ENCODE measurements at regions not wholly inside any gene's neighbourhood (a gene's known extent, or its start where the extent isn't known, plus 50 kb on each side); places are given as distances from the start of the nearest gene placed in this dataset.

DNA sequence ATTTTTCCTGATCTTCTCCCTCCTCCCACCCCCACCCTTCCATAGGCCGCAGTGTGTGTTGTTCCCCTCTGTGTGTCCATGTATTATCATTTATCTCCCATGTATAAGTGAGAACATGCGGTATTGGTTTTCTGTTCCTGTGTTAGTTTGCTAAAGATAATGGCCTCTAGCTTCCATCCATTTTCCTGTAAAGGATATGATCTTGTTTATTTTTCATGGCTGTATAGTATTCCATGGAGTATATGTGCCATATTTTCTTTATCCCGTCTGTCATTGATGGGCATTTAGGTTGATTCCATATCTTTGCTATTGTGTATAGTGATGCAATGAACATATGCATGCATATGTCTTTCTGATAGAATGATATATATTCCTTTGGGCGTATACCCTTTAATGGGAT lies 173.3 kb upstream of the NAALADL2 start:
- H3K4me3 ChIP-seq (replicated peaks; ENCODE audit: low read depth, low read length): no peak overlapping the region
- DNase-seq (ENCODE audit: low read depth): no peak
- TF ChIP-seq, protein P1, sequence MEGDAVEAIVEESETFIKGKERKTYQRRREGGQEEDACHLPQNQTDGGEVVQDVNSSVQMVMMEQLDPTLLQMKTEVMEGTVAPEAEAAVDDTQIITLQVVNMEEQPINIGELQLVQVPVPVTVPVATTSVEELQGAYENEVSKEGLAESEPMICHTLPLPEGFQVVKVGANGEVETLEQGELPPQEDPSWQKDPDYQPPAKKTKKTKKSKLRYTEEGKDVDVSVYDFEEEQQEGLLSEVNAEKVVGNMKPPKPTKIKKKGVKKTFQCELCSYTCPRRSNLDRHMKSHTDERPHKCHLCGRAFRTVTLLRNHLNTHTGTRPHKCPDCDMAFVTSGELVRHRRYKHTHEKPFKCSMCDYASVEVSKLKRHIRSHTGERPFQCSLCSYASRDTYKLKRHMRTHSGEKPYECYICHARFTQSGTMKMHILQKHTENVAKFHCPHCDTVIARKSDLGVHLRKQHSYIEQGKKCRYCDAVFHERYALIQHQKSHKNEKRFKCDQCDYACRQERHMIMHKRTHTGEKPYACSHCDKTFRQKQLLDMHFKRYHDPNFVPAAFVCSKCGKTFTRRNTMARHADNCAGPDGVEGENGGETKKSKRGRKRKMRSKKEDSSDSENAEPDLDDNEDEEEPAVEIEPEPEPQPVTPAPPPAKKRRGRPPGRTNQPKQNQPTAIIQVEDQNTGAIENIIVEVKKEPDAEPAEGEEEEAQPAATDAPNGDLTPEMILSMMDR (IDR thresholded peaks at IDR 0.05; ENCODE audit: low read length, missing control alignments): no peak

DNA sequence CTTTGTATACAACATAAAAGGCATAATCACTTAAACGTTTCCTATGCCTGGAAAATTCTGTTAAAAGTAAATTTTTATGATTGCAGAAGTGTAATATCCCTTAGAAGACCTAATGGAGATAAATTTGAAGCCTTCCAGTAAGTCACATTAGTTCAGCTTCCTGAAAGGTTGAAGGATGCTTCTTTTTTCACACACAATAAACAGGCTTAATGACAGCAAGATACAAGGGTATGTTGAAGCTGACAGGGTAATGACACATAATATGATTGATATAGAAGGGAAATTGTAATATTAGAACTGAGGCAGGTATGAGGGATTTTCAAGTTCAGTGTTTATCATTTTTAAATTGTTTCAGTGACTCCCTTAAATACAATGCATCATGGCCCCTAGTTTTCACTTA lies 161.8 kb upstream of the NAALADL2 start:
- TF ChIP-seq, protein P1 (IDR thresholded peaks at IDR 0.05; ENCODE audit: low read length, missing control alignments): no peak
- DNase-seq (ENCODE audit: low read depth): no peak

DNA sequence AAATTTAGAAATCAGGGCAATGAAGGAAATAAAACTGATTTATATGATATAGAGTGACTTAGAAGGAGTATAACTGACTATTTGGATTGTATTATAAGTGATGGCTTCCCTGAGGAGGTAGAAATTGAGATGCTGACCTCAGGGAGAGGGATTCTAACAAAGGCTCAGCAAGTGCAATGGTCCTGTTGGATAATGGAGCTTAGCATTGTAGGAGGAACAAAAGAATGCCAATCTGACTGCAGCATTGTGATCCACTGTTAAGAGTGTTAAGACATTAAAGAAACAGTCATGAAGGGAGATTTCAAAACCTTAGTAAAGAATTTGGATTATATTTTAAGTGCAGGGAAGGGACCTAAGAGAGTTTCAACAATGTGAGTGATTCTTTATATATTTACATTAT lies 158.4 kb upstream of the NAALADL2 start:
- DNase-seq (ENCODE audit: low read depth): no peak
- TF ChIP-seq, protein P1 (IDR thresholded peaks at IDR 0.05; ENCODE audit: low read length, missing control alignments): no peak
- no peak overlapping the region for H3K4me3 ChIP-seq (replicated peaks; ENCODE audit: low read depth, low read length)

More for the DNA sequence above, 161.8 kb upstream of the NAALADL2 start:
- H3K4me3 ChIP-seq (replicated peaks; ENCODE audit: low read depth, low read length): no peak overlapping the region

DNA sequence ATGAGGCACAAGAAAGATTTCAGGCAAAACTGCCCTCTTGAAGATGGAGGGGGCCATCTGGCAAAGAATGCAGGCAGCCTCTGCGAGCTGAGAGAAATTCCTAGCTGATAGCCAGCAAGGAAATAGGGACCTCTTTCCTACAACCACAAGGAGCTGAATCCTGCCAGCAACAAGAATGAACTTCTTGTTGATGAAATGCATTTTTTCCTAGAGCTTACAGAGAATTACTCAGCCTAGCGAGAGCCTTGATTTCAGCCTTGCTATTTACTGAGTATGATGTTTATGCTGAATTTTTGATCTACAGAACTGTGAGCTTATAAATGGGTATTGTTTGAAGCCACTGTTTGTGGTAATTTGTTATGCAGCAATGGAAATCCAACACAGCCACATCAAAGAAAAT lies 148.5 kb upstream of the NAALADL2 start:
- DNase-seq (ENCODE audit: low read depth): peak; percentile 22
- H3K4me3 ChIP-seq (replicated peaks; ENCODE audit: low read depth, low read length): no peak overlapping the region
- TF ChIP-seq, protein P1 (IDR thresholded peaks at IDR 0.05; ENCODE audit: low read length, missing control alignments): no peak

DNA sequence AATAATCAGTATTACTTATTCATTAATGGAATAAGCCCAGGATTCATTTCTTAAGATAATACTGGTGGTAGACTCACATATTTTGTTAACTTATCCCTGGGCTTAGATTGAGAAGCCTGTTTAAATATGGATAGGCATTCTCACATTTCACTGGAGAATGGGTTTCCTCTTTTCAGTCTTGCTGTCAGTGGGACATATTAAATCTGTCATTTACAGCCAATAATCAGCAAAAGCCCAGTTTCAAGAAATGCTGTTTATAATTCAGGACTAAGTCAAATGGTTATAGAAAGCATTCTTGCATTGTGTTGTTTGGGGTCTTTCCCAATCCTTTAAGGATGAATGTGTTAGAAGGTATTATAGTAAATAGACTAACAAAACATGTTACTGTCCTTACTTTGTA lies 143.7 kb upstream of the NAALADL2 start:
- no peak overlapping the region for H3K4me3 ChIP-seq (replicated peaks; ENCODE audit: low read depth, low read length)
- TF ChIP-seq, protein P1 (IDR thresholded peaks at IDR 0.05; ENCODE audit: low read length, missing control alignments): no peak
- no peak for DNase-seq (ENCODE audit: low read depth)

DNA sequence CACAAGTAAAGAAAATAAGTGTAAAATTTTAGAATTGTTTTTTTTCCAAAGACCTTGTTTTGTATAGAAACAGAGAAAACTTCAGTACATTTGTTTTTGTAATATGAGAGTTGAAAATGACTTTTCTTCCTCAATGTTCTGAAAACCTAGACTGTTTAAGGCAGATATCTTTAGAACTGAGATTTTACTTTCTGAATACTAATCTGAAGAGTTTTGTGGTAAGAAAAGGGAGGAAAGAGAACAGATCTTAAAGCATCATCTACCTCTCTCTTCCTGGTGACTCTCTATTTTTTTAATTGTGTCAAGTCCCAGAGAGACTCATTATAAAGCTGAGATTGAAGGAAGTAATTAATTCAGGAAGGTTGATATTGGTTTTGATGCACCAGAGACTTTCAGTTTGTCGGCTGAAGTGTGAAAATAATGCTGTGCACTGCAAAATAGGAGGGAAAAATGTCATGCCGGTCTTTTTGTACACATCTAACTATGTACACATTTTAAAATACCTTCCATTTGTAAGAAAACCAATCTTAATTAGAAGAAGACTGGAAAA lies 142.1 kb upstream of the NAALADL2 start:
- TF ChIP-seq, protein P1 (IDR thresholded peaks at IDR 0.05; ENCODE audit: low read length, missing control alignments): no peak
- no peak overlapping the region for H3K4me3 ChIP-seq (replicated peaks; ENCODE audit: low read depth, low read length)
- DNase-seq (ENCODE audit: low read depth): no peak

DNA sequence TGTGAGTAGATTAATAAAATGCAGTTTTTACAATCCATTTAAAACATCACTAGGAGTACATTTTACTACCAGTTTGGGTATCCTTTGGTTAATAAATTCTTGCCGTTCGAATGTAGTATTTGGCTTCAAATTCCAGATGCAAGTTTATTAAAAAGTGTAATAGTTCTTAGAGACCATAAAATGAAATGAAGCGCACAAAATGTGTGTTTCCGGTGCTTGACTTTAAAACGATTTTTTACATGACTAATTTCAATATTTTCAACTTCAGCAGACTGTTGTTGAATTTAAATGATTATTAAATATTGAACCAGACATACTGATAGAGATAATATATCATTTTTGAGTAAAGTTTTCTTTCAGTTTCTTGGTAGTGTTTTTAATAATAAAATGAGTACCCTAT lies 138.4 kb upstream of the NAALADL2 start:
- no peak overlapping the region for H3K4me3 ChIP-seq (replicated peaks; ENCODE audit: low read depth, low read length)
- TF ChIP-seq, protein P1 (IDR thresholded peaks at IDR 0.05; ENCODE audit: low read length, missing control alignments): no peak
- no peak for DNase-seq (ENCODE audit: low read depth)
